HG03442 (cell line): ENCODE measurements at regions not wholly inside any gene's neighbourhood (a gene's known extent, or its start where the extent isn't known, plus 50 kb on each side); places are given as distances from the start of the nearest gene placed in this dataset.

Experiments used
- ATAC-seq: cut with Tn5 transposase; IDR thresholded peaks from one replicate; pipeline ENCODE4 v1.9.1; 2021; ENCODE audit warnings: mild to moderate bottlenecking, moderate library complexity; ENCODE audit not compliant: unreplicated experiment

DNA sequence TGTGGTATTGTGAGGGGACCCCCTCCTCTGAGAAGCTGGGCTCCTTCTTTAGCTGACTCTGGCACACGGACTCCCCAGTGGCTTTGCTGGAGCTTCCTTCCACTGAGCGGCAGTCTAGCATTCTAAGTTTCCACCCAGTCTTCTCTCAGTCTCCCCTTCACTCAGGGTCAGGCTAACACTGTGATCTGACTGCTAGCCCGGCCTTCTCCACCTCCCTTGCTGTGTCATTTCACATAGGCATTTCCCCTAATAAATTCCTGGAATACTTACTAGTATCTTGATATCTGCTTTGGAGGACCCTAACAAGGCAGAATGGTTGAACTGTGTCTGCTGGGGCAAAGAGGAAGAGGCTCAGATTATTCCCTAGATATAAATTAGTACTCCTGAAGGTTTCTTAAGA, 106.2 kb upstream of the THBS1 start:
- no peak for ATAC-seq

- ATAC-seq = no peak
Observed at GRCh38 chr15:39478996-39479395, 101.9 kb upstream of the THBS1 start.

DNA sequence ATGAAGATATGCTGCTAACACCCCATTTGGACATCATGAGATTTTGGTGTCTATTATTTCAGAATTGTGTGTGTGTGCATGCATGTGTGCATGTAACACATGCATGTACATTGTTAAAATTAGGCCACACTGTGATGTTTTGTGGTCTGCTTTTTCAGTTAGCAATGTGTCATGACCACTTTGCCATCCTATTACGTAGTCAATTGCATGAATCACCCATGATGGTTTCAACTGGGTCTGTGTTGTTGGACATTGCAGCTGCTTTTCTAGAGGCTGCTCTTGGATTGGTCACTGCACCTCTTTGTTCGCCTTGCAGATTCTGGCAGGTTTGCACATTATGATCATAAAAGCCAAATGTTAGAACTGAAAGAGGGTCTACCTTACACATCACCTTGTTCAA, 101.0 kb upstream of the THBS1 start:
- ATAC-seq = no peak

DNA sequence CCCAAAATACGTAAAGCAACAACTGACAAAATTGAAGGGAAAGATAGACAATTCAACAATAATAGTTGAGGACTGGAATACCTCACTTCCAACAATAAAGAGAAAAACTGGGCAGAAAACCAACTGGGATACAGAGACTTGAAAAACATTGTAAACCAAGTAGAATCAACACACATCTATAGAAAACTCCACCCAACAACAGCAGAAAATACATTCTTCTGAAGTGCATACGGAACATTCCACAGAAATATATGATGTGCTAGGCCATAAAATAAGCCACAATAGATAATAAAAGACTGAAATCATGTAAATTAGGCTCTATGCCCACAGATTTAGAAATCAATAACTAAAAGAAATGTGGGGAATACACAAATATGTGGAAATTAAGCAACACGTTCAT, 98.4 kb upstream of the THBS1 start:
- ATAC-seq = no peak

- no peak for ATAC-seq
Observed at GRCh38 chr15:39486621-39487457, 94.0 kb upstream of the THBS1 start.

DNA sequence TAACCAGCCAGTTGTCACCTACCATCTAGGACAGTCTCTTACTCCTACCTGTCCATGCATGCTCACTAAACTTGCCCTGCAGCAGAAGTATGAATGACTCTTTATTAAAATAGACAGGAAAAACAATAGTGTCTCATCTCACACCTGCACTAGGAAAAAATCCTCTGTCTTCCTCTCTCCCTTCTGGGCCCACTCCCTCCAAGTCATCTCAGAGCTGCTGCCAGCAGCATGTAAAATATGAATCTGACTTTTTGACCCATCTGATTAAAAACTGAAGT, 93.5 kb upstream of the THBS1 start:
- ATAC-seq = no peak

DNA sequence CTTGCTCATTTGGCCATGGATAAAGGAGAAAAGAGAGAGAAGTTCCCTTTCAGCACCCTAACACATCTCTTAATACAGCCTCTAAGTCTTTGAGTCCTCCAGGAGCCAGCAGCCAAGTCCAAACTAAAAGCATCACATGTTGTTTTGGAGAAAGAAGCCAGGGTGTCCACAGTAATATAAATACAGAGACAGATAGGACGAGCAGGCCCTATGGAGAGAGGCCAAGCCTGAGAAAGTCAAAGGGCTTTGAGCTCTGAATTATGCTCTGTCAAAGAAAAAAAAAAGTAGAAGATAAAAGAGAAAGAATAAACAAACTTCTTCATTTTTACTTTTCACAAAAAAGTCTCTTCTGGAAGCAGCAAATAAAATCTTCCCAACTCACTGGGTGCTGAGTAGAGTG, 92.4 kb upstream of the THBS1 start:
- no peak for ATAC-seq

DNA sequence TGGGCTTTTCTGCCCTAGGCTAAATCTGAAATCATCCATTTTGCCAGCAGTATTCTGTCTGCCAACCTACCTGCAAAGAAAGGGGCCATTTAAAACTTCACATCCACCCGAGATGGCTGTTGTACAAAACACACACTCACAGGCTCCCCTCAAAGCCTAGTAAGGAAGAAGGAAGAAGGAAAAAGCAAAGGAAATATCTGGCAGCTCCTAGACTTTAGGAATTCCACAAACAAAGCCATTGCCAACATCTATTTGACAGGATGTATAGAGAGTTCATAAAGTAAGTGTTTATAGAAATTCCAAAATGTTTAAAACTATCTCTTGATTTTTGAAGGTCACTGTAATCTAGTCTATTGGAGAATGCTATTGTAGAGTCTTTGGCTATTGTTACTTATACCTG, 91.9 kb upstream of the THBS1 start:
- no peak for ATAC-seq

DNA sequence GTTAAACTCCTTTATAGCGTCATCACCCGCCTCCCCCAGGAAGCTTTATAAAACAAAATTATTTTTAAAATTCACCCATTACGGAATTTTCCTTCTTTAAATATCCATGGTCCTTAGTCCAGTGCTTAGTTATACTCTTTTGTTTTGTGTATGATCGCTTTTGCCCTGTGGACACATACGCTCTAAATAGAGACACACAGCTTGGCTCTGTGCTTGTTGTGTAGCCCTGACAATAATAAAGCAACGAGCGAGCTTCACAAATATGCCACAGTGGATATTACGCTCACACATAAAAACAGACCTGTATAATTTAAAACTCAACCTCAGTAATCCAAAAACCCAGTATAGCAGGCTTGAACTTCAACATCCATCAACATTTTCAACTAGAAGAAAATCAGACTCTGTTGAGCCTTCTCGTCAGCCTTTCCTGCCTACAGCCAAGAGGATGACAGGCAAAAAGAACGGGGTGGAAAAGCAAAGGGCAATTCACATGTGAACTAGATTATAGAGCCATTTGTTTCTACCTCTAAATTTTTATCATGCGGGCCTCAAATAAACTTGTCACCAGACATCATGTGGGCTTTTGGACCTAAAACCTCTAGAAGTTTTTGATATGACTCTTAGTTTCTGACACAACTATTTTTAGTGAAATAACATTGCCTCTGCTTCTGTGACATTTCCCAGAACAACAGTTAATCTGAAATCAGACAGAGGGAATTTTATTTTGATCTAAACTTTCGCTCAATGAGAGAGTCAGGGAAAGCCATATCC, 89.6 kb upstream of the THBS1 start:
- no peak for ATAC-seq

- ATAC-seq = no peak
Observed at GRCh38 chr15:39491886-39492490, 88.9 kb upstream of the THBS1 start.

DNA sequence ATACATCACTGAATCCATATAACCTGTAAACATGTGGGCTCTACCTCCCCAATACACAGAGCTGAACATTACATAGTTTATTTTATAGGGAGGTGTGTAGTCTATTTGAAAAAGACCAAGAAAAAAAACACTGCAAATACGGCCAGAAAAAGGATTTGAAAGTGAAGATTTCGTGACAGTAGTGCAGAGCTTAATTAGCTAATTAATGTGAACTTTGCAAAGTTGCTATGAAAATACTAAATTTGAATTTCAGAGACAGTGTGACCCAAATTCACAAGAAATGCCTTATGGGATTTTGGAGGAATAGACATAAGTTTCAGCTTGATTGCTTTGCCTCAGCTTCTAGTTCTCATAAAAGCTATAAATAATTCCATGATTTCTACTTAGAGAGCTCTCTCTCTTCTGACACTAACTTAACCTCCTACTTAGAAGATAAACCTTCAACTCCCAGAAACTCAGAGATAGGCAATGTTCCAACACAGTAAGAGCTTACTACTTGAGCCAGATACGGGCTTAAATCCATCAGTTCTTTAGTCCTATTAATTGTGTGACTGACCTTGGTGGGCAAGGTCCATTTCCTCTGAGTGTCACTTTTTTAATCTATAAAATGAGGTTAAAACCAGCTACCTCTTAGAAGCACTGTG, 87.3 kb upstream of the THBS1 start:
- no peak for ATAC-seq

GRCh38 chr15:39494462-39494861, 86.4 kb upstream of the THBS1 start:
- ATAC-seq = no peak

GRCh38 chr15:39495871-39496840, 84.7 kb upstream of the THBS1 start:
- no peak for ATAC-seq

- ATAC-seq = no peak
Observed at GRCh38 chr15:39497016-39497758, 83.7 kb upstream of the THBS1 start.

DNA sequence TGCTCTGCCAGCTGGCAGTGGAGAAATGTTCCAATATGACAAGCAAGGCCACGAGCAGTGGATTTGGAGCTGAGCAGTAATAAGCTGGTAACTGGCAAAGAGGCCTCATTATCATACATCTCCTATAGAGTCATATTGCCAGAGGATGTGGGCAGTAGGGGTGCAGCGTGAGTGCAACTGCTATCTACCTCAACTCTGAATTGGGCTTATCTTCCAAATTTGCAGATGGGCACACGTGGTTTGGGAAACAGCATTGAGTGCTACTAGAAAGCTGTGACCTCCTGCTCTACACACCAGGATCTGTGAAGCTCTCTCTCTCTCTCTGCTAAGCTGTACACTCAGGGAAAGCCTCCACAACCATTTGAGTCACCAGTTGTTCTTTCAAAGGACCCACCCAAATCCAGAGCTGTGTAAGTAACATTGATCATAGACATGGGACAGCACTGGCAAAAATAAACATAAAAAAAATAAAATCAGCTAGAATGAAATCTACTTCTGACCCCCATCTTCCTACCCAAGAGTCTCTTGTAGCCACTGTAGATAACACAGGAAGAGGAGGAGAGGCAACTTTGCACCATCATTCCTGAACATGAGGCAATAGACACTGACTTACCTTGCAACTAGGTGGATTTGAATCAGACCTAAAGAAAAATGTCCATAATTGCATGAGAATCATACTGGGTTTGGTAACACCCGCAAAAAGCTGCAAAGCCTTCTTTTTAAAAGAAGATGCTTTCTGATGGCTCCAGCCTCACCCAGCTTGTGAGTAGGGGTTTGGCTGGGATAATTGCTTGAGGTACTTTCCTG, 82.9 kb upstream of the THBS1 start:
- no peak for ATAC-seq

DNA sequence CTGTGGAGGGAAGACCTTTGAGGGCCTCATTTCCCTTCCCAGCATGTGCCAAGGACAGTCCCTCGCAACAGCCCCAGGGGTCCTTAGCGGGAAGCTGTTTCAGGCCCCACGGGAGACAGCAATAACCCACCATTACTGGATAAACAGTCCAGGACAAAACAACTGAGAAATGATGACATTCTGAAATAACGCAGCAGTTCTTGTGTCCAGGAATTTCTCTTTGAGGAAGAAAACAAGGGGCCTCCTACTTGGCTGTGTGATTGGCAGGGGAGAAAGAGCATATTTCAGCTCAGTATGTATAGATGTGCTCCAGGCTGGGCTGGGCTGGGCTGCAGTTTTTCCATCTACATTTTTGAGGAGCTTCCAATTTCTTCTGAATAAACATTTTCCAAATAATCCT, 82.2 kb upstream of the THBS1 start:
- ATAC-seq = no peak

- no peak for ATAC-seq
Observed at GRCh38 chr15:39499042-39499441, 81.8 kb upstream of the THBS1 start.

DNA sequence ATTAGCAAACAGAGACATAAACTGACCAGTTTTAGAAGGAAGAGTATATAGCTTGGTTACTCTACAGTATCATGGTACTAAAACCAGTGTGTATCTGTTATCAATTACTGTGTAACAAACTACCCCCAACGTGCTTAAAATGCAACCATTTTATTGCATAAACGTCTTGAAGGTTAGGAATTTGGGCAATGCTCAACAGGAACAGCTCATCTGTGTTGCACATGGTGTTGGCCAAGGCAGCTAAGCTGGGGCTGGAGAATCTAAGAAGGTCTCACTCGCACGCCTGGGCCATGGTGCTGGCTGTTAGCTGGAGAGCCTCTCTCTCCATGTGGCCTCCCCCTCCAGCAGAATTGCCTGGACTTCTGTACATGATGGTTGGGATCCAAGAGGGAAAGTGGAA, 81.2 kb upstream of the THBS1 start:
- ATAC-seq = no peak
